ENCODE measurements at regions not wholly inside any gene's neighbourhood (a gene's known extent, or its start where the extent isn't known, plus 50 kb on each side); places are given as distances from the start of the nearest gene placed in this dataset.

DNA sequence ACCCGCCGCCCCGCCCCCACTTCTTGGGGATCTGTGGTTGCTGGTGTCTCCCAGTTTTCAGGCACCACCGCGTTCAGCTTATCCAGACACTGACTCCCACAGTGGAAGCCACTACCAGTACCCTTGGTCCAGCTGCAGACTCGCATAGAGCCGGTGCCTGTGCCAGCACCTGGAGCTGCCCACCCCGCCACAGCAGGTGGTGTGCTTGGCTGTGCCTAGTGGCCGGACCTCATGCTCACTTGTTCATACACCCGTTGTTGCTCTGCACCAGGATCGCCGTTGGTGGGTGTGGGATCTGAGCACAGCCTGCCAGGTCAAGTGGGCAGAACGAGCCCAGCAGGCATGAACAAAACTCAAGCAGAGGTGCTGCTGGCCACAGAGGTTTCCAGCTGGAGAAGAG, 673.2 kb downstream of the RERGL start:
- H3K9me3 Mint-ChIP-seq, result no peaks in the 10 kb centered on the region

DNA sequence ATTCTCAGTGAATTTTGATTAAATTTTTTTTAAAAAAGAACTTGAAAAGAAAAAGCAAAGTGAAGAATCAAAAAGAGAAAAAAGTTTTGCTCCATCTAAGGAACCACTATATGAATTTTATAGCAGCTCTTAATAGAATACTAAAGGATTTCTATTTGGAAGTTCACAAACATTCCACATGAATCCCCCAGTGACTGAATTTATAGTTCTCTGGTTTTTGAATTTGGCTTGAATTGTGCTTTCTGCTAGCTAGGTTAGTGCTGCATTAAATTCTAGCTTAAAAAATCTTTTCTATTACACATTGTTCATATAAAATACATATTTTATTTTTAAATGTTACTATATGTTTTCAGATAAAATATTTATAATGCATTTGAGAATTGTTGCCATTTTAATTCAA, 675.4 kb downstream of the RERGL start:
- Mint-ChIP-seq H3K4me3 (no peak overlapping the region), H3K4me1 (no peaks in the 10 kb centered on the region), H3K9me3 (no peaks in the 10 kb centered on the region), H3K36me3 (ENCODE audit: low read depth) (no peaks in the 10 kb centered on the region), H3K27ac (no peak overlapping the region), H3K27me3 (ENCODE audit: low read depth) (no peaks in the 10 kb centered on the region)
- TF ChIP-seq, protein P1, sequence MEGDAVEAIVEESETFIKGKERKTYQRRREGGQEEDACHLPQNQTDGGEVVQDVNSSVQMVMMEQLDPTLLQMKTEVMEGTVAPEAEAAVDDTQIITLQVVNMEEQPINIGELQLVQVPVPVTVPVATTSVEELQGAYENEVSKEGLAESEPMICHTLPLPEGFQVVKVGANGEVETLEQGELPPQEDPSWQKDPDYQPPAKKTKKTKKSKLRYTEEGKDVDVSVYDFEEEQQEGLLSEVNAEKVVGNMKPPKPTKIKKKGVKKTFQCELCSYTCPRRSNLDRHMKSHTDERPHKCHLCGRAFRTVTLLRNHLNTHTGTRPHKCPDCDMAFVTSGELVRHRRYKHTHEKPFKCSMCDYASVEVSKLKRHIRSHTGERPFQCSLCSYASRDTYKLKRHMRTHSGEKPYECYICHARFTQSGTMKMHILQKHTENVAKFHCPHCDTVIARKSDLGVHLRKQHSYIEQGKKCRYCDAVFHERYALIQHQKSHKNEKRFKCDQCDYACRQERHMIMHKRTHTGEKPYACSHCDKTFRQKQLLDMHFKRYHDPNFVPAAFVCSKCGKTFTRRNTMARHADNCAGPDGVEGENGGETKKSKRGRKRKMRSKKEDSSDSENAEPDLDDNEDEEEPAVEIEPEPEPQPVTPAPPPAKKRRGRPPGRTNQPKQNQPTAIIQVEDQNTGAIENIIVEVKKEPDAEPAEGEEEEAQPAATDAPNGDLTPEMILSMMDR (IDR thresholded peaks at IDR 0.05; ENCODE audit: unreplicated experiment in 3 of 3), result no peak

More for the DNA sequence above, 673.2 kb downstream of the RERGL start:
- TF ChIP-seq, protein P1 (IDR thresholded peaks at IDR 0.05; ENCODE audit: unreplicated experiment in 3 of 3), result no peak
- Mint-ChIP-seq H3K27me3 (ENCODE audit: low read depth) (no peaks in the 10 kb centered on the region), H3K4me3 (no peak overlapping the region), H3K36me3 (ENCODE audit: low read depth) (no peaks in the 10 kb centered on the region), H3K27ac (no peak overlapping the region), H3K4me1 (no peaks in the 10 kb centered on the region)

DNA sequence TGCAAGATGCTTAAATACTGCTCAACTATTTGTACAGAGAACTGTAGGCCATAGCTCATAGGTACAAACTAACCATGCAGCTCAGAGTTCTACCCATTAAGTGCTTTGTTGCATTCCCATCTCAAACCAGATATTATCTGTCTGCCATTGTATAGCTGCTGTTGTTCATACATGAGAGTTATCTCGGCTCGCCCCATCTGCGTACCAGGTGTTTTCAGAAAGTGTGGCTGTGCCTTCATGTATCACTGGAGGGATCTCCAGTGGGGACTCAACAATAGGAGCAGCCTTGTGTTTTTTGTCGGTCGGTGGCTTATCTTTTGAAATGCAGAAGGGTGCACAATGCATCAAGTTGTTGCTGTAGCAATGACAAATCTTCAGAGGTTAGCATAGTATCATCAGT, 678.3 kb downstream of the RERGL start:
- Mint-ChIP-seq H3K27ac (no peak overlapping the region), H3K4me3 (no peak overlapping the region), H3K4me1 (no peaks in the 10 kb centered on the region), H3K9me3 (no peaks in the 10 kb centered on the region), H3K36me3 (ENCODE audit: low read depth) (no peaks in the 10 kb centered on the region), H3K27me3 (ENCODE audit: low read depth) (no peaks in the 10 kb centered on the region)
- TF ChIP-seq, protein P1 (IDR thresholded peaks at IDR 0.05; ENCODE audit: unreplicated experiment in 3 of 3), result no peak

DNA sequence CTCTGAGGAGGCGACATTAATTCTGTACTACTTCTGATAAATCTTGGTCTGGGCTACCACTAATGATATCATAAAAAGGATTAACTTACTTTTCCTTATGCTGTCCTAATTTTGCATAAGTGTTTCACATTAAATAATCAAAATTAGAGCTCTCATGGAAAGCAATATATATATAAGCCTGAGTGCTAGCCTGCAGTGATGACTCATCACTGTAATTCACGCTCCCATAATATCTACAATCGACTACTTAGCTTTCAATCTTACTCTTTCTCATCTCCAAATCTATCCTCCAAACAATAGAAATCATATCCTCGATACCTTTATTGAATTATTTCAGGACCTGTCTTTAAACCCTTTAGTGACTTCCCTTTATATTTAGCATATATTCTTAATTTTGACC, 701.3 kb downstream of the RERGL start:
- Mint-ChIP-seq H3K27ac (no peak overlapping the region), H3K27me3 (ENCODE audit: low read depth) (no peaks in the 10 kb centered on the region), H3K4me3 (no peak overlapping the region), H3K9me3 (peaks cover 3% of the 10 kb centered on the region), H3K4me1 (no peaks in the 10 kb centered on the region), H3K36me3 (ENCODE audit: low read depth) (no peaks in the 10 kb centered on the region)
- TF ChIP-seq, protein P1 (IDR thresholded peaks at IDR 0.05; ENCODE audit: unreplicated experiment in 3 of 3), result no peak

DNA sequence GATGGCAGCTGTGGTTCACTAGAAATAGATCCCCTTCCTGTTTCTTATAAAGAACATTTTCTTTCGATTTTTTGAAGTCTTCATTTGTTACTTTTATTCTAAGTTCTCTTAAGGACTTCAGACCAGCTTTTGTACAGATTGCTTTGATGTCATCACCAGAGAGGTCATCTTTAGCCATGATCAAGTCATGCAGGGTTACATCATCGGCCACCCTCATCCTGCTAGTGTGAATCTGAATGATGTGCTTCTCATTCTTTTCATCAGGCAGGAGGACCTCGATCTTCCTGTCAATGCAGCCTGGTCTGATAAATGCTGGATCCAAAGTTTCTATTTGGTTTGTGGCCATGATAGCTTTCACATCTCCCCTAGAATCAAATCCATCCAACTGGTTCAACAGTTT, 706.7 kb downstream of the RERGL start:
- H3K27ac Mint-ChIP-seq, result no peak overlapping the region
- TF ChIP-seq, protein P1 (IDR thresholded peaks at IDR 0.05; ENCODE audit: unreplicated experiment in 3 of 3), result no peak
- H3K36me3 Mint-ChIP-seq (ENCODE audit: low read depth), result no peaks in the 10 kb centered on the region
- H3K4me1 Mint-ChIP-seq, result no peaks in the 10 kb centered on the region
- H3K4me3 Mint-ChIP-seq, result no peak overlapping the region
- H3K9me3 Mint-ChIP-seq, result peaks cover 3% of the 10 kb centered on the region
- H3K27me3 Mint-ChIP-seq (ENCODE audit: low read depth), result no peaks in the 10 kb centered on the region

DNA sequence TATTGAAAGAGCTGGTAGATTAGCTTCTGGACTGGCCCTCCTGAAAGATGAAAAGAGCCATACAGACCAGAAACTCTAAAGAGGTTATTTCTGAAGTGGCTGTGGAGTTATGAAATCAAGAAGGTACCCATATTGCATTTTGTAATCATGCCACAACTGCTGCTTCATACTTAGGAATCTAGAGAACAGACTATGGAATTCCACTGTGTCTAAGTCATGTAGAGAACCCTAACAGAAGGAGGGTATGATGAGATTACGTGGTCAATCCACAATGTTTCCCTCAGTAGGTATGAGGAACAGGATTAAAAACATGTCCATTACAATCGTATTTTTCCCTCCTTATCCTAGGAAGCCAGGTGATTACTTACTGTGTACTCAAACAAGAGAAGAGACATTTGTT, 708.8 kb downstream of the RERGL start:
- Mint-ChIP-seq H3K27me3 (ENCODE audit: low read depth) (no peaks in the 10 kb centered on the region), H3K36me3 (ENCODE audit: low read depth) (no peaks in the 10 kb centered on the region), H3K9me3 (peaks cover 3% of the 10 kb centered on the region), H3K27ac (no peak overlapping the region), H3K4me3 (no peak overlapping the region), H3K4me1 (no peaks in the 10 kb centered on the region)
- TF ChIP-seq, protein P1 (IDR thresholded peaks at IDR 0.05; ENCODE audit: unreplicated experiment in 3 of 3), result no peak

Data from nephron (organoid).